CD4-positive, alpha-beta memory T cell (primary cell): ENCODE measurements at regions not wholly inside any gene's neighbourhood (a gene's known extent, or its start where the extent isn't known, plus 50 kb on each side); places are given as distances from the start of the nearest gene placed in this dataset.
"Not testable (repeated sequence)": the region's sequence is repeated elsewhere in the genome, so short reads cannot be mapped to it uniquely, and the experiment has no call there.

ENCODE experiments used
- CTCF ChIA-PET: fragments of 350-600 bp; sonication (Branson Sonifier 250); formaldehyde crosslinking; loops from one replicate; lab custom pipeline; 2021; ENCODE audit warnings: inconsistent platforms; ENCODE audit not compliant: partially characterized antibody; lab: Charles Lee
- POLR2A ChIA-PET: fragments of 350-600 bp; sonication (Branson Sonifier 250); formaldehyde crosslinking; loops from one replicate; lab custom pipeline; 2021; ENCODE audit not compliant: partially characterized antibody; lab: Charles Lee
- DNase-seq, 5 donors: peaks; one replicate each; pipeline versions ENCODE4 v3.0.0 to v3.0.0-alpha.2; 2020 to 2022; ENCODE audit warnings: mixed read lengths in 1 of 5
- H3K27ac ChIP-seq: one replicate; pipeline ENCODE4 v1.7.0; 2013; ENCODE audit warnings: low read depth, low read length
- H3K27me3 ChIP-seq: 2 replicates; pipeline ENCODE4 v1.7.0; 2013; ENCODE audit warnings: mild to moderate bottlenecking, low read length, moderate library complexity; ENCODE audit not compliant: insufficient read depth
- H3K36me3 ChIP-seq: 2 replicates; pipeline ENCODE4 v1.7.0; 2013; ENCODE audit warnings: mild to moderate bottlenecking, low read length, moderate library complexity; ENCODE audit not compliant: insufficient read depth
- H3K4me1 ChIP-seq: 2 replicates; pipeline ENCODE4 v1.7.0; 2013; ENCODE audit warnings: mild to moderate bottlenecking, low read length, moderate library complexity; ENCODE audit not compliant: insufficient read depth
- H3K4me3 ChIP-seq, 2 donors: one replicate each; pipeline ENCODE4 v1.7.0; 2013; ENCODE audit warnings: low read length in 2 of 2, mild to moderate bottlenecking in 1 of 2
- H3K9me3 ChIP-seq, 2 donors: one replicate each; pipeline ENCODE4 v1.7.0; 2013; ENCODE audit warnings: low read length in 2 of 2, control low read depth in 1 of 2; ENCODE audit not compliant: control insufficient read depth in 1 of 2
- H3K27ac Mint-ChIP-seq, 7 donors: one replicate each; pipeline ENCODE4 v1.8.0; 2020 to 2021; ENCODE audit warnings: mixed read lengths in 7 of 7, mild to moderate bottlenecking in 6 of 7, inconsistent platforms in 3 of 7, moderate library complexity in 3 of 7
- H3K27me3 Mint-ChIP-seq, 2 donors: one replicate each; pipeline ENCODE4 v1.8.0; 2020 to 2021; ENCODE audit warnings: mixed read lengths in 2 of 2
- H3K36me3 Mint-ChIP-seq, 2 donors: one replicate each; pipeline ENCODE4 v1.8.0; 2020 to 2021; ENCODE audit warnings: mixed read lengths in 2 of 2, inconsistent platforms in 1 of 2, mild to moderate bottlenecking in 1 of 2
- H3K4me1 Mint-ChIP-seq, 4 donors: one replicate each; pipeline ENCODE4 v1.8.0; 2020 to 2021; ENCODE audit warnings: mixed read lengths in 4 of 4, mild to moderate bottlenecking in 1 of 4
- H3K4me3 Mint-ChIP-seq, 8 donors: one replicate each; pipeline ENCODE4 v1.8.0; 2020 to 2021; ENCODE audit warnings: mixed read lengths in 8 of 8, mild to moderate bottlenecking in 7 of 8, moderate library complexity in 6 of 8, inconsistent platforms in 3 of 8
- H3K9me3 Mint-ChIP-seq, 8 donors: one replicate each; pipeline ENCODE4 v1.8.0; 2020 to 2021; ENCODE audit warnings: mixed read lengths in 8 of 8, mild to moderate bottlenecking in 5 of 8, inconsistent platforms in 3 of 8, moderate library complexity in 1 of 8
- intact Hi-C: fragments of 100-400 bp; cut with micrococcal nuclease; formaldehyde crosslinking; loops from one replicate; pipeline ENCODE4 v1.15.1; 2023

- no peaks in the 10 kb centered on the region for H3K27me3 Mint-ChIP-seq
- no peak overlapping the region for H3K4me3 ChIP-seq
- ChIA-PET CTCF (interaction anchor here (0.9 kb wide), 1 partner anchor 25 kb away, joined by 3 read pairs; no protein-coding TSS in a partner anchor), POLR2A (no interaction called here)
- intact Hi-C loops, result no loop called here
- DNase-seq, result no peak
- H3K4me1 ChIP-seq, result no peaks in the 10 kb centered on the region
- H3K36me3 Mint-ChIP-seq, result no peaks in the 10 kb centered on the region
- H3K4me1 Mint-ChIP-seq, result no peaks in the 10 kb centered on the region
- no peaks in the 10 kb centered on the region for H3K9me3 ChIP-seq
- no peak overlapping the region for H3K4me3 Mint-ChIP-seq
- no peaks in the 10 kb centered on the region for H3K27me3 ChIP-seq
- peaks cover 3 to 17% (median 8%) of the 10 kb centered on the region in 8 donors for H3K9me3 Mint-ChIP-seq
- H3K27ac Mint-ChIP-seq, result no peak overlapping the region
- H3K36me3 ChIP-seq, result no peaks in the 10 kb centered on the region
- no peak overlapping the region for H3K27ac ChIP-seq
Observed at GRCh38 chr11:26936109-26936508, 57.8 kb upstream of the FIBIN start.

GRCh38 chr11:26937386-26937785, 56.5 kb upstream of the FIBIN start:
- peaks cover 3 to 22% (median 8%) of the 10 kb centered on the region in 8 donors for H3K9me3 Mint-ChIP-seq

DNA sequence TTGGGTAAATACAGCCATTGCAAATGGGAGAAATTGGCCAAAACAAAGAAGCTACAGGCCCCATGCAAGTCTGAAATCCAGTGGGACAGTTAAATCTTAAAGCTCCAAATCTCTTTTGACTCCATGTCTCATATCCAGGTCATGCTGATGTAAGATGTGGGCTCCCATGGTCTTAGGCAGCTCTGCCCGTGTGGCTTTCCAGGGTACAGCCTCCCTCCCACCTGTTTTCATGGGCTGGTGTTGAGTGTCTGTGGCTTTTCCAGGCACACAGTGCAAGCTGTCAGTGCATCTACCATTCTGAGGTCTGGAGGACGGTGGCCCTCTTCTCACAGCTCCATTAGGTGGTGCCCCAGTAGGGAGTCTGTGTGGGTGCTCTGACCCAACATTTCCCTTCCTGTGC, 53.4 kb upstream of the FIBIN start:
- H3K4me1 ChIP-seq, H3K27me3 Mint-ChIP-seq, H3K4me3 Mint-ChIP-seq, H3K4me1 Mint-ChIP-seq, H3K36me3 Mint-ChIP-seq, H3K27ac ChIP-seq, H3K27ac Mint-ChIP-seq, H3K36me3 ChIP-seq, CTCF ChIA-PET, intact Hi-C loops, DNase-seq, POLR2A ChIA-PET, H3K9me3 ChIP-seq, H3K4me3 ChIP-seq, H3K27me3 ChIP-seq: not testable (repeated sequence)
- peaks cover 3 to 26% (median 7%) of the 10 kb centered on the region in 8 donors for H3K9me3 Mint-ChIP-seq

More at GRCh38 chr11:26937386-26937785, 56.5 kb upstream of the FIBIN start:
- Histone ChIP-seq H3K27ac (no peak overlapping the region), H3K9me3 (no peaks in the 10 kb centered on the region), H3K27me3 (no peaks in the 10 kb centered on the region), H3K4me1 (no peaks in the 10 kb centered on the region), H3K36me3 (no peaks in the 10 kb centered on the region), H3K4me3 (no peak overlapping the region)
- no peaks in the 10 kb centered on the region for H3K27me3 Mint-ChIP-seq
- H3K4me1 Mint-ChIP-seq, result no peaks in the 10 kb centered on the region
- no peak overlapping the region for H3K4me3 Mint-ChIP-seq
- intact Hi-C loops, result no loop called here
- no peaks in the 10 kb centered on the region for H3K36me3 Mint-ChIP-seq
- CTCF ChIA-PET, result no interaction called here
- POLR2A ChIA-PET, result no interaction called here
- no peak for DNase-seq
- no peak overlapping the region for H3K27ac Mint-ChIP-seq

DNA sequence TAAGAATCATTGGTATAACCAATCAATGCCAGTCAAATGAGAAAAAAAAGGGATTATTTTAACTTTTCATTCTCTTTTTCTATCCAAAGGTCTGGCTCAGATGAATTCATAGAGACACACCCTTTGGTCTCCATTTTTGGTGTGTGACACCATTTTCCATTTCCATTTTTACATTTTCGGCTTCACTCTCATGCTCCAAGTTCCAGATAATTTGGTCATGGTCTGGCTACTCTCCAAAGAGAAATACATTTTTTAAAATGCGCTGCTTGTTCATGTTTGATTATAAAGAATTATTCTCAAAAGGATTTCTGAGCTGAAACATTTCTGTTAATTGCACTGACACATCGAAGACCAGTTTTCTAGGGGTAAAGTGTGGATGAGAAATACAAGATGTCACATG, 51.6 kb upstream of the FIBIN start:
- no peaks in the 10 kb centered on the region for H3K36me3 ChIP-seq
- no peak for DNase-seq
- CTCF ChIA-PET, result no interaction called here
- no peak overlapping the region for H3K4me3 Mint-ChIP-seq
- H3K4me1 ChIP-seq, result no peaks in the 10 kb centered on the region
- H3K9me3 Mint-ChIP-seq, result peaks cover 0 to 28% (median 4%) of the 10 kb centered on the region in 8 donors
- no peak overlapping the region for H3K27ac Mint-ChIP-seq
- no peaks in the 10 kb centered on the region for H3K9me3 ChIP-seq
- intact Hi-C loops, result no loop called here
- no peaks in the 10 kb centered on the region for H3K27me3 Mint-ChIP-seq
- no peaks in the 10 kb centered on the region for H3K36me3 Mint-ChIP-seq
- no peaks in the 10 kb centered on the region for H3K4me1 Mint-ChIP-seq
- no peak overlapping the region for H3K27ac ChIP-seq
- no peak overlapping the region for H3K4me3 ChIP-seq
- POLR2A ChIA-PET, result no interaction called here
- H3K27me3 ChIP-seq, result no peaks in the 10 kb centered on the region

- H3K27me3 Mint-ChIP-seq, result no peaks in the 10 kb centered on the region
- Histone ChIP-seq H3K9me3 (no peaks in the 10 kb centered on the region), H3K36me3 (no peaks in the 10 kb centered on the region), H3K4me3 (no peak overlapping the region), H3K27ac (no peak overlapping the region), H3K27me3 (no peaks in the 10 kb centered on the region), H3K4me1 (no peaks in the 10 kb centered on the region)
- H3K36me3 Mint-ChIP-seq, result no peaks in the 10 kb centered on the region
- DNase-seq, result no peak
- intact Hi-C loops, result no loop called here
- H3K4me1 Mint-ChIP-seq, result no peaks in the 10 kb centered on the region
- no peak overlapping the region for H3K4me3 Mint-ChIP-seq
- ChIA-PET POLR2A (no interaction called here), CTCF (no interaction called here)
- peaks cover 0 to 28% (median 6%) of the 10 kb centered on the region in 8 donors for H3K9me3 Mint-ChIP-seq
- H3K27ac Mint-ChIP-seq, result no peak overlapping the region
Observed at GRCh38 chr11:26943636-26944035, 50.3 kb upstream of the FIBIN start.
